GM21529 (cell line): ENCODE measurements at regions not wholly inside any gene's neighbourhood (a gene's known extent, or its start where the extent isn't known, plus 50 kb on each side); places are given as distances from the start of the nearest gene placed in this dataset.

Experiments used
- ATAC-seq: cut with Tn5 transposase; IDR thresholded peaks from one replicate; pipeline ENCODE4 v1.9.1; 2021; ENCODE audit not compliant: unreplicated experiment

DNA sequence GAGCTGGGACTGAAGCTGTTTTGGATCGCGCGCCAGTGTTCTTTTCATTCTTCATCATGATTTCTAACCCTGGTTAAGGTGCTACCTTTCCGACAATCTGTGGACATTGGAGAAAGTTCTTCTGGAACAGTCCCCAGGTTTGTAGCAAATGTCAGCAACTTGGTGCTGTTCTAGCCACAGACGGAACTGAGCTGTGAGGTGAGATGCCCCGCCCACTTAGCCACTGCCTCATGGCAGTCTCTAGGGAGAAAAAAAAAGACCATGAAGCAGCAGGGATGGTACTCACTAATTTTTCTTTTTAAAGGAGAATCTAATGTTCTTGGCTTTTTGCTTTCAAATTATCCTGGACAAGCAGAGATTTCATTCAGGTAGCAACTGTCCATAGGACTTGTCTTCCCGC, 72.1 kb upstream of the STK32A start:
- no peak for ATAC-seq

GRCh38 chr5:147167529-147167928, 67.3 kb upstream of the STK32A start:
- no peak for ATAC-seq

- ATAC-seq: no peak
These were observed 66.1 kb upstream of the STK32A start for GRCh38 chr5:147168578-147169327.

GRCh38 chr5:147169399-147169798, 65.4 kb upstream of the STK32A start:
- ATAC-seq: no peak

DNA sequence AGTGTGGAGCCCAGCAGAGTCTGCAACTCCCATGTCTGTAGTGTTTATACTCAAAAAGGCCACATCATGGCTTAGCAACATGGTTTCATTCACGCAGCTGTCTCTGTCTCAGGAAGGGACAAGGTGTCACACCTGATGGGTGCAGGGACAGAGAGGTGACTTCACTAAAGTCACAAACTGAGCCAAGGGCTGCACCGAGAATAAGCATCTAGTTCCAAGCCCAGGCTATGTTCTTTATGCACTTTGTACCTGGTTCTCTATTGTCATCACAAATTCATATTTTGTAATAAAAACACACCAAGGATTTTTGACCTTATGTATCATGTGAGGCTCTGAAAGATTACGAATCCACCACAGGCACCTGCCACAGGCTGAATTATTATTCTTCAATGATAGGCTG, 64.9 kb upstream of the STK32A start:
- ATAC-seq: no peak

GRCh38 chr5:147170603-147171002, 64.2 kb upstream of the STK32A start:
- ATAC-seq: peak; percentile 65

- ATAC-seq: no peak
These were observed 60.1 kb upstream of the STK32A start for GRCh38 chr5:147174671-147175265.

GRCh38 chr5:147175516-147176097, 59.2 kb upstream of the STK32A start:
- ATAC-seq: no peak

DNA sequence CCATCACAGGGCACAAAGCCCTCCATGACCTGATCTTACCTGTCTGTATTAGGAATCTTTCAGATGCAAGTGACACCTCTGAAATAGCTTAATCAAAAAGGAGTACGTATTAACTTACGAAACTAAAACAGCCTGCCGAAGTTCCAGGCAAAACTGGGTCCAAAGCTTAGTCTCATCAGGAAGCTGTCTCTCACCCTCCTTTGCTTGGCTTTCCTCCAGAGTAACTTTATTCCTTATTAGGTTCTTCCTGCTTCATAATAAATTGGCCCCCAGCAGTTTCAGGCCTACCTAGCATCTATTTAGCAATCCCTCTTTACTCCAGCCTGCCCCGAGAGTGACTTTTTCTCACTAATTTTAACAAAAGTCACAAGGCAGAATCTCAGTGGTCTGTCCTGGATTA, 58.4 kb upstream of the STK32A start:
- no peak for ATAC-seq

GRCh38 chr5:147177125-147177840, 57.5 kb upstream of the STK32A start:
- ATAC-seq: no peak

DNA sequence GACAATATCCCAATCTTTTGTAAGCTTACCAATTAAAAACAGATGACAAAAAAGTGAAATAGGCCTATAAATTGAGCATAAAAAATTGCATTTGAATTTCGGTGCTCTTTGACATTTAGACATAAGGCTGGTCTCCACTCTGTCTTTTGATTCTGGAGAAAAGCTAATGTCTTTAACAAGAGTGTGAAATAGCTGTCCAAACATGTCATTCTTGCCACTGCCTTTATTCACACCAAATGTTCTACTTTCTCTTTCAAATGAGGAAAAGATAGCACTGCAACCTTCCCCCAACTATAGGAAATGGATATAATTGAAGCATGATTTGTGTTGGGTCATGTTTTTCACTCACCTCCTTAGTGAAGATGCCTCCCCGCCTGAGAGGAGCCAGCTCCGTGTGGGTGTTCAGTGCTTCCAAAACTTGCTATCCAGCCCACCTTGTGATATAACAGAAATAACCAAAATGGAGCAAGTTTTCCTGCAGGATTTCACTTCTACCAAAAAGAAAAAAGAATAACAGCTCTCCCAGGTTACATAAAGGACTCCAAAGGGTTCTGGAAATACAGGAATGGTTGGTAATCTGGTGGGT, 55.2 kb upstream of the STK32A start:
- no peak for ATAC-seq

GRCh38 chr5:147180751-147181150, 54.1 kb upstream of the STK32A start:
- ATAC-seq: no peak
